K562 (cell line): ENCODE measurements at regions not wholly inside any gene's neighbourhood (a gene's known extent, or its start where the extent isn't known, plus 50 kb on each side); places are given as distances from the start of the nearest gene placed in this dataset.

Source experiments
- ATAC-seq: fragments of 200-7000 bp; cut with Tn5 transposase; 3 replicates; pipeline ENCODE4 v1.9.1; 2020; ENCODE audit warnings: moderate library complexity
- BruUV-seq: library from RNA; stranded (reverse); fragments of 400-500 nt; replicated peaks from 2 replicates; lab custom pipeline; 2021; lab: Mats Ljungman, UMichigan
- CTCF ChIA-PET: fragments of 300-600 bp; formaldehyde crosslinking; extraction: SDS; loops from one replicate; lab custom pipeline; 2021; ENCODE audit warnings: low intra/inter-chr PET ratio; lab: Yijun Ruan, JAX
- POLR2A ChIA-PET: fragments of 300-600, 350-650 bp; sonication (Branson Sonifier 250); formaldehyde crosslinking; extraction: SDS; loops from one replicate; lab custom pipeline; 2021; ENCODE audit warnings: antibody characterized with exemption, inconsistent platforms; lab: Yijun Ruan, JAX
- DNase-seq, 4 experiments: peaks; one replicate each; pipeline versions ENCODE4 v3.0.0 to v3.0.0-alpha.2; 2011 to 2018; ENCODE audit warnings: low spot score in 3 of 4, mixed read lengths in 3 of 4; ENCODE audit errors: extremely low read depth in 1 of 4
- FAIRE-seq: peaks from 2 replicates; lab custom pipeline; 2011; peaks lifted over from hg19 to GRCh38; lab: Jason Lieb, UNC
- H2AFZ ChIP-seq: 2 replicates; pipeline ENCODE4 v1.6.0; 2011; ENCODE audit warnings: low read depth, low read length, control low read depth, inconsistent platforms
- H3K27ac ChIP-seq: fragments of 200-600 bp; 3 replicates; pipeline ENCODE4 v1.8.0; 2011; ENCODE audit warnings: low read depth, mild to moderate bottlenecking, control low read depth, inconsistent platforms, low read length, moderate library complexity, mixed read lengths; ENCODE audit errors: extremely low read depth
- H3K27me3 ChIP-seq, 2 experiments: fragments of 300-600 bp in 1 of 2; 2 replicates in 1 of 2; 3 replicates in 1 of 2; pipeline versions ENCODE4 v1.6.0 to v1.8.0; 2011; ENCODE audit warnings: inconsistent platforms in 2 of 2, low read length in 2 of 2, mild to moderate bottlenecking in 1 of 2, mixed read lengths in 1 of 2, moderate library complexity in 1 of 2; ENCODE audit not compliant: control insufficient read depth in 2 of 2, insufficient read depth in 2 of 2
- H3K36me3 ChIP-seq: fragments of 300-600 bp; 3 replicates; pipeline ENCODE4 v1.8.0; 2011; ENCODE audit warnings: mild to moderate bottlenecking, low read length, inconsistent platforms; ENCODE audit not compliant: control insufficient read depth, insufficient read depth
- H3K4me1 ChIP-seq, 2 experiments: fragments of 200-600 bp in 1 of 2; replicated peaks in 1 of 2; 2 replicates in 1 of 2; 3 replicates in 1 of 2; pipeline versions ENCODE4 v1.5.1 to v1.8.0; 2011; ENCODE audit warnings: inconsistent platforms in 2 of 2, low read length in 2 of 2, mild to moderate bottlenecking in 1 of 2, mixed read lengths in 1 of 2, moderate library complexity in 1 of 2; ENCODE audit not compliant: control insufficient read depth in 2 of 2, insufficient read depth in 2 of 2
- H3K4me2 ChIP-seq: 2 replicates; pipeline ENCODE4 v1.6.1; 2011; ENCODE audit warnings: low read length, control low read depth, inconsistent platforms, mixed read lengths; ENCODE audit not compliant: insufficient read depth
- H3K4me3 ChIP-seq: fragments of 200-600 bp; sonication (generic), shearing (Covaris generic); 2 replicates; pipeline ENCODE4 v1.5.1; 2016; ENCODE audit warnings: control low read depth, inconsistent platforms
- H3K79me2 ChIP-seq: fragments of 200-600 bp; 3 replicates; pipeline ENCODE4 v1.8.0; 2011; ENCODE audit warnings: low read length, inconsistent platforms; ENCODE audit not compliant: control insufficient read depth, insufficient read depth
- H3K9ac ChIP-seq, 2 experiments: 2 replicates each; pipeline versions ENCODE4 v1.6.0 to v1.6.1; 2011; ENCODE audit warnings: low read depth in 2 of 2, low read length in 2 of 2, control low read depth in 1 of 2, inconsistent platforms in 1 of 2, mild to moderate bottlenecking in 1 of 2, mixed read lengths in 1 of 2; ENCODE audit not compliant: insufficient read depth in 1 of 2
- H3K9me1 ChIP-seq: one replicate; pipeline ENCODE4 v1.6.0; 2011; ENCODE audit warnings: inconsistent platforms, mild to moderate bottlenecking, low read length, moderate library complexity; ENCODE audit not compliant: control insufficient read depth, insufficient read depth
- H3K9me3 ChIP-seq: replicated peaks from 2 replicates; pipeline ENCODE4 v1.5.1; 2011; ENCODE audit warnings: low read depth, low read length, inconsistent platforms; ENCODE audit not compliant: control insufficient read depth, insufficient read depth
- H4K20me1 ChIP-seq: replicated peaks from 2 replicates; pipeline ENCODE4 v1.6.1; 2011; ENCODE audit warnings: low read length, inconsistent platforms, mixed read lengths; ENCODE audit not compliant: control insufficient read depth, insufficient read depth
- CTCF ChIP-seq, 3 experiments: IDR thresholded peaks in 2 of 3; conservative IDR thresholded peaks in 1 of 3; 2 replicates each; pipeline ENCODE4 v1.5.1; 2011 to 2012; ENCODE audit warnings: low read length in 3 of 3, mild to moderate bottlenecking in 3 of 3, control low read depth in 2 of 3, improper control_type of control experiment in 1 of 3, inconsistent platforms in 1 of 3, low read depth in 1 of 3, mixed read lengths in 1 of 3, moderate library complexity in 1 of 3; ENCODE audit not compliant: insufficient read depth in 2 of 3
- E2F5 ChIP-seq: sonication (generic); formaldehyde crosslinking; IDR thresholded peaks from 2 replicates; pipeline ENCODE4 v1.8.0; 2022; ENCODE audit warnings: mild to moderate bottlenecking, missing genetic modification reagents
- IRF9 ChIP-seq: fragments of 450-650 bp; IDR thresholded peaks from 2 replicates; pipeline ENCODE4 v1.6.1; 2016; ENCODE audit warnings: missing biosample characterization, missing genetic modification characterization
- POLR2A ChIP-seq: fragments of 450-650 bp; conservative IDR thresholded peaks from 2 replicates; pipeline ENCODE4 v1.6.1; 2016
- SMC3 ChIP-seq: conservative IDR thresholded peaks from 2 replicates; pipeline ENCODE4 v1.6.1; 2011; ENCODE audit warnings: low read depth, low read length, improper control_type of control experiment; ENCODE audit not compliant: insufficient read depth
- TSC22D4 ChIP-seq: fragments of 450-650 bp; IDR thresholded peaks from 2 replicates; pipeline ENCODE4 v1.6.1; 2016; ENCODE audit warnings: missing genetic modification characterization, missing biosample characterization, control low read depth
- ZC3H11A ChIP-seq: IDR thresholded peaks from 2 replicates; pipeline ENCODE4 v1.6.1; 2012; ENCODE audit warnings: low read depth, low read length, improper control_type of control experiment
- ZNF212 ChIP-seq: fragments of 450-650 bp; formaldehyde crosslinking; IDR thresholded peaks from 2 replicates; pipeline ENCODE4 v1.4.0; 2020; ENCODE audit warnings: mild to moderate bottlenecking
- WGBS: fragments of 100-300 bp; shearing (Covaris generic); methylation state at CpG from one replicate; pipeline ENCODE4 v1.1.6; 2016; ENCODE audit warnings: low coverage, mixed read lengths; ENCODE audit not compliant: insufficient coverage; ENCODE audit errors: missing lambda C conversion rate; 5-methylcytosine and 5-hydroxymethylcytosine counted together
- in situ Hi-C: fragments of 300-500 bp; cut with MboI; formaldehyde crosslinking; loops from 4 replicates; pipeline ENCODE4 v1.15.0; 2018; ENCODE audit warnings: inconsistent platforms, mixed read lengths
- intact Hi-C: fragments of 100-400 bp; cut with micrococcal nuclease; formaldehyde crosslinking; loops from 2 replicates; pipeline ENCODE4 v1.14.2; 2022

- H3K9me3 ChIP-seq: no peaks in the 10 kb centered on the region
- no peaks in the 10 kb centered on the region for H3K27me3 ChIP-seq
- H3K9me1 ChIP-seq: no peaks in the 10 kb centered on the region
- H3K79me2 ChIP-seq: no peaks in the 10 kb centered on the region
- H3K9ac ChIP-seq: no peak overlapping the region
- in situ Hi-C loops: no loop called here
- H3K4me2 ChIP-seq: no peak overlapping the region
- H3K36me3 ChIP-seq: no peaks in the 10 kb centered on the region
- ChIA-PET POLR2A (no interaction called here), CTCF (no interaction called here)
- no peak overlapping the region for H3K27ac ChIP-seq
- BruUV-seq: no TSS peak
- no peak for ATAC-seq
- no peak for FAIRE-seq
- H3K4me1 ChIP-seq: no peaks in the 10 kb centered on the region
- TF ChIP-seq POLR2A (no peak), ZNF212 (CRISPR knock-in tag) (no peak), ZC3H11A (no peak), IRF9 (tag) (no peak), CTCF (IDR thresholded peaks at IDR 0.05 in 2 of 3, conservative IDR thresholded peaks at IDR 0.05 in 1 of 3; ENCODE audit: insufficient read depth in 2 of 3, low read depth in 1 of 3, low read length in 3 of 3) (no peak), TSC22D4 (tag) (no peak), SMC3 (no peak), E2F5 (CRISPR knock-in tag) (no peak)
- no peaks in the 10 kb centered on the region for H4K20me1 ChIP-seq
- H2AFZ ChIP-seq: no peak overlapping the region
- DNase-seq: no peak
- intact Hi-C loops: no loop called here
- 2% methylated on average over 5 of the region's 5 CpGs for WGBS
- H3K4me3 ChIP-seq: no peak overlapping the region
Measured at GRCh38 chr2:150594299-150594698, 106.8 kb upstream of the RND3 start.
